Tibial nerve (tissue), 4 donors: ENCODE measurements at regions not wholly inside any gene's neighbourhood (a gene's known extent, or its start where the extent isn't known, plus 50 kb on each side); places are given as distances from the start of the nearest gene placed in this dataset.
"Not testable (repeated sequence)": the region's sequence is repeated elsewhere in the genome, so short reads cannot be mapped to it uniquely, and the experiment has no call there.

Experiments
- DNase-seq, 2 donors: peaks; one replicate each; pipeline ENCODE4 v3.0.0-alpha.2; 2019; ENCODE audit warnings: low spot score in 2 of 2
- H3K27ac ChIP-seq, 4 donors: fragments of 200-600 bp; sonication (generic) in 3 of 4; one replicate each; pipeline ENCODE4 v1.5.1; 2017 to 2019; ENCODE audit warnings: mild to moderate bottlenecking in 1 of 4
- H3K27me3 ChIP-seq, 2 donors: fragments of 200-600 bp; sonication (generic) in 1 of 2; one replicate each; pipeline versions ENCODE4 v1.5.1 to v1.6.0; 2017 to 2019
- H3K36me3 ChIP-seq, 3 donors: fragments of 200-600 bp; sonication (generic); one replicate each; pipeline ENCODE4 v1.5.1; 2018 to 2019
- H3K4me1 ChIP-seq, 4 donors: fragments of 200-600 bp; sonication (generic) in 3 of 4; one replicate each; pipeline ENCODE4 v1.5.1; 2017 to 2019
- H3K4me3 ChIP-seq, 4 donors: fragments of 200-600 bp; sonication (generic) in 3 of 4; one replicate each; pipeline ENCODE4 v1.5.1; 2017 to 2019; ENCODE audit warnings: mild to moderate bottlenecking in 1 of 4, moderate library complexity in 1 of 4
- H3K9me3 ChIP-seq, 4 donors: fragments of 200-600 bp; sonication (generic) in 3 of 4; one replicate each; pipeline ENCODE4 v1.5.1; 2017 to 2019
- EP300 ChIP-seq, 2 donors: sonication (generic); formaldehyde crosslinking; IDR thresholded peaks; one replicate each; pipeline ENCODE4 v1.6.1; 2017; ENCODE audit warnings: antibody characterized with exemption in 2 of 2, mild to moderate bottlenecking in 1 of 2
- POLR2A ChIP-seq, 2 donors: fragments of 450-650 bp; IDR thresholded peaks; one replicate each; pipeline ENCODE4 v1.6.1; 2017; ENCODE audit warnings: antibody characterized with exemption in 2 of 2, mild to moderate bottlenecking in 2 of 2, moderate library complexity in 2 of 2
- WGBS, 2 donors: methylation state at CpG; one replicate each; pipeline ENCODE4 v1.1.5; 2018; 5-methylcytosine and 5-hydroxymethylcytosine counted together
- TF ChIP-seq, protein P1 (sequence below), 5 experiments: fragments of 200-600 bp in 3 of 5; fragments of 450-650 bp in 2 of 5; sonication (generic) in 3 of 5; IDR thresholded peaks; one replicate each; pipeline ENCODE4 v1.5.1; 2016 to 2019; ENCODE audit warnings: antibody characterized with exemption in 5 of 5, mild to moderate bottlenecking in 3 of 5, moderate library complexity in 2 of 5

DNA sequence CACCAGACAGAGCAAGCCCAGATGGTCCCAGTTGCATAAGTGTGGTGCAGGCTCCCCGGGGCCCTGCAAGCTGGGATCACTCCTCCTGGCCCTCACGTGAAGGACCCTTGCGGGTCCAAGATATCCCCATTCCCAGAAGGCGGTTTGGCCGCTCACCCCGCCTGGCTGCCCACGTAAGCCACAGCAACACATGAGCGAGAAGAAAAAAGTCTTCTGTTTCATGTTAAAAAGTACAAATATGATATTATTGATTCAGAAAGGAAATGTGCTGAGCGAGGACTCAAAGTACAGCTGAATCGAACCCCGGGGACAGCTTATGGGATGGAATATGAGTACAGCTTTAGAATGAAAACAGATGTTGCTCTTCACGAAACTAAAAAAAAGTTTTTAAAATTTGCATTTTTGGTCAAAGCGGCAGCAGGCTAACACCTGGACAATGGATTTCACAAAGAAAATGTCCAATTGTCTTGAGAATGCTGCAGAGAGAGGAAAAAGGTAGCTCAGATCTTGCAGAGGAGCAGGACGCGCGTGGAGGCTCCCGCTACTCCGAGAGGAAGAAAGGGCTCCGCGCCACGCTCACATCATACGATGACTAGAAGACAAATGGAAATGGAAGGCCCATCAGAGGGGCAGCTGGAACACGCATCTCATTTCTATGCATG is 427.6 kb downstream of the IRX1 start:
- H3K4me1 ChIP-seq: peaks cover 0 to 50% (median 10%) of the 10 kb centered on the region in 4 donors
- H3K27me3 ChIP-seq: no peaks in the 10 kb centered on the region
- no peaks in the 10 kb centered on the region for H3K9me3 ChIP-seq
- 72 to 73% methylated on average over 23 of the region's 23 CpGs for WGBS, 2 donors
- no peak overlapping the region for H3K4me3 ChIP-seq
- peak overlapping the region in 1 of 4 donors; percentile 1 for H3K27ac ChIP-seq
- no peak for TF ChIP-seq EP300 (IDR thresholded peaks at IDR 0.05)
- TF ChIP-seq, protein P1, sequence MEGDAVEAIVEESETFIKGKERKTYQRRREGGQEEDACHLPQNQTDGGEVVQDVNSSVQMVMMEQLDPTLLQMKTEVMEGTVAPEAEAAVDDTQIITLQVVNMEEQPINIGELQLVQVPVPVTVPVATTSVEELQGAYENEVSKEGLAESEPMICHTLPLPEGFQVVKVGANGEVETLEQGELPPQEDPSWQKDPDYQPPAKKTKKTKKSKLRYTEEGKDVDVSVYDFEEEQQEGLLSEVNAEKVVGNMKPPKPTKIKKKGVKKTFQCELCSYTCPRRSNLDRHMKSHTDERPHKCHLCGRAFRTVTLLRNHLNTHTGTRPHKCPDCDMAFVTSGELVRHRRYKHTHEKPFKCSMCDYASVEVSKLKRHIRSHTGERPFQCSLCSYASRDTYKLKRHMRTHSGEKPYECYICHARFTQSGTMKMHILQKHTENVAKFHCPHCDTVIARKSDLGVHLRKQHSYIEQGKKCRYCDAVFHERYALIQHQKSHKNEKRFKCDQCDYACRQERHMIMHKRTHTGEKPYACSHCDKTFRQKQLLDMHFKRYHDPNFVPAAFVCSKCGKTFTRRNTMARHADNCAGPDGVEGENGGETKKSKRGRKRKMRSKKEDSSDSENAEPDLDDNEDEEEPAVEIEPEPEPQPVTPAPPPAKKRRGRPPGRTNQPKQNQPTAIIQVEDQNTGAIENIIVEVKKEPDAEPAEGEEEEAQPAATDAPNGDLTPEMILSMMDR (IDR thresholded peaks at IDR 0.05): no peak
- no peak for TF ChIP-seq POLR2A (IDR thresholded peaks at IDR 0.05)
- no peaks in the 10 kb centered on the region for H3K36me3 ChIP-seq
- peak in 1 of 2 donors; percentile 18 for DNase-seq

DNA sequence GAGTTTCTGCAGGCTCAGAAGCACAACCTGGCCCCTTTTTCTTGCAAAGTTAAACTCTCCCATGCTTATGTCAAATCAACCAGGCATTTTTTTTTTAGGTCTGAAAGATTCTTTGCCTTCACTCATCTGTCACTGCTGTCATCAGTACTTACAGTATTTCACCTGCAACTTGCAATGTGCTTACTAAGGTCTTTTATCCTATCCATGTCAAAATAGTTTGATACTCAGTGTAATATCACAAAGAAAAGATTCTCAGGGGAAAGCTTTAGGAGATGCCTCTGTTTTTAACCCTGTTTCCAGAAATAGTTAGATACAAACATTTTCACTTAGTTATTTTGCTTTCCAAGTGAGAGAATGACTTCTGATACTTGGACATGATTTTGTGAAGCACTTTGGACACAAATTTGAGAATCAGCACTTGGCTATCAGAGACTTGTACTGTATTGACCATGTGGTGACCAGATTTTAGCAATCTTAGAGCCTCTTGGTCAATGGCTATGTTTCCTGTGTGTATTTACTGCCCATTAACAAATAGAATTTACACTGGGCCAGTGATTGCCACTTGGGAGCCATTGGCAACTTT is 428.2 kb downstream of the IRX1 start:
- no peak for TF ChIP-seq EP300 (IDR thresholded peaks at IDR 0.05)
- Histone ChIP-seq H3K4me3 (no peak overlapping the region), H3K9me3 (no peaks in the 10 kb centered on the region), H3K27me3 (no peaks in the 10 kb centered on the region), H3K36me3 (no peaks in the 10 kb centered on the region), H3K4me1 (peaks cover 0 to 47% (median 10%) of the 10 kb centered on the region in 4 donors), H3K27ac (no peak overlapping the region)
- DNase-seq: no peak

DNA sequence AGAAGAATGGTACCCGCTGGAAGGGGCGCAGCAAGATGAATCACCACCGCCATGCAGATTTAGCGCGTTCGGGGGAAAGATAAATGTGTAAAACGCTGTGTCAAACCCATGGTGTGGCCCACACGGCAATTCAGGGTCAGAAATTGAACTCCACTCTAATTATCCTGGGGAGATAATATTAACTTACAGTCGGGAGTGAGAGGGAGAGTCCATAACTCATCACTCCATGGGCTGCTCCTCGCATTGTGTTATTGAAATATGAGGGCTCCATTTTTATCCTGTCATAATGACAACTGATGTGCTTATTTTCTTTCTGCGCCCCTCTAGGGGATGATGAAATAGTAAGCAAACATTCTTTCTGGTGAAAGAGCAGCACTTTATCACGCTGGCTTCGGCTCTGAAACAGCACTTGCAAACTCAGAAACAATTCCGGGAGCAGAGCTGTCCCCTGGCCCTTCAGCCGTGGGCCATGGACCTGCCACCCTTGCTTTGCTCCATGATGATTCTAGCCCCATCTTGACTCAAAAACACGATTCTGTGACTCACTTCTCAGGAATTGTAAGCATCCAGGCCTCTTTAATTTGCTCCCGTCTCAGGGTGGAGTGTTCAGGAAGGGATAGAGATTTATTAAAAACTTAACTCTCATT is 431.6 kb downstream of the IRX1 start:
- Histone ChIP-seq H3K27ac (peak overlapping the region in 1 of 4 donors; percentile 53), H3K4me3 (no peak overlapping the region), H3K4me1 (peaks cover 0 to 18% (median 2%) of the 10 kb centered on the region in 4 donors), H3K9me3 (peaks cover 0 to 5% (median 0%) of the 10 kb centered on the region in 4 donors), H3K36me3 (no peaks in the 10 kb centered on the region), H3K27me3 (no peaks in the 10 kb centered on the region)
- DNase-seq: no peak
- TF ChIP-seq, protein P1 (IDR thresholded peaks at IDR 0.05): no peak
- TF ChIP-seq POLR2A (IDR thresholded peaks at IDR 0.05): no peak
- no peak for TF ChIP-seq EP300 (IDR thresholded peaks at IDR 0.05)
- 69 to 76% methylated on average over 17 of the region's 17 CpGs for WGBS, 2 donors

DNA sequence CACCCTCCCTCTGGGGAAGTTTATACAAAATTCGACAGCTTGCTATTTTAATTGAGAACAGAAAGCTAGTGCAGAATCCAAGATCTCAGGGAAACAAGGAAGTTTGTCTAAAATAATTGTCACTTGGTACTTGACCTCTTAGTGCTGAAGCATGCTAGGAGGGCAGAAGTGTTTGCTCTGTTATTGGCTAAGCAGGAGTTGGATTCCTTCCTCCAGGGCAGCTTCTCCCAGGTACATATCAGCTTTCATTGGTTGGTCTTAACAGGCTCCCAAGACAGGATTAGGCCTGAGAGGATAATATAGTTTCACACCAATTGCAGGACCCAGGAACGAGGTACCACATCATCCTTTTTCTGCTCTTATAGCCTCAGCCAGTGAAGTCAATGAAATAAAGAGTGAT is 432.8 kb downstream of the IRX1 start:
- Histone ChIP-seq H3K27me3 (no peaks in the 10 kb centered on the region), H3K27ac (no peak overlapping the region), H3K4me1 (peaks cover 0 to 12% (median 2%) of the 10 kb centered on the region in 4 donors), H3K36me3 (no peaks in the 10 kb centered on the region), H3K4me3 (no peak overlapping the region), H3K9me3 (peaks cover 0 to 5% (median 0%) of the 10 kb centered on the region in 4 donors)
- WGBS, 2 donors: 57 to 60% methylated on average over 2 of the region's 2 CpGs
- DNase-seq: no peak
- TF ChIP-seq POLR2A (IDR thresholded peaks at IDR 0.05): no peak

DNA sequence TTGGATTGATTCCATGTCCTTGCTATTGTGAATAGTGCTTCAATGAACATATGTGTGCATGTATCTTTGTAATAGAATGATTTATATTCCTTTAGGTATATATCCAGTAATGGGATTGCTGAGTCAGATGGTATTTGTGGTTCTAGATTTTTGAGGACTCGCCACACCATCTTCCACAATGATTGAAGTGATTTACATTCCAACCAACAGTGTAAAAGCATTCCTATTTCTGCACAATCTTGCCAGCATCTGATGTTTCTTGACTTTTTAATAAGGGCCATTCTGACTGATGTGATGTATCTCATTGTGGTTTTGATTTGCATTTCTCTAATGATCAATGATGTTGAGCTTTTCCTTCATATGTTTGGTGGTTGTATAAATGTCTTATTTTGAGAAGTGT is 437.9 kb downstream of the IRX1 start:
- WGBS, 2 donors: 75 to 88% methylated on average over 1 of the region's 1 CpG
- H3K27me3 ChIP-seq, H3K27ac ChIP-seq, DNase-seq, H3K9me3 ChIP-seq, H3K4me3 ChIP-seq, H3K4me1 ChIP-seq, H3K36me3 ChIP-seq: not testable (repeated sequence)

DNA sequence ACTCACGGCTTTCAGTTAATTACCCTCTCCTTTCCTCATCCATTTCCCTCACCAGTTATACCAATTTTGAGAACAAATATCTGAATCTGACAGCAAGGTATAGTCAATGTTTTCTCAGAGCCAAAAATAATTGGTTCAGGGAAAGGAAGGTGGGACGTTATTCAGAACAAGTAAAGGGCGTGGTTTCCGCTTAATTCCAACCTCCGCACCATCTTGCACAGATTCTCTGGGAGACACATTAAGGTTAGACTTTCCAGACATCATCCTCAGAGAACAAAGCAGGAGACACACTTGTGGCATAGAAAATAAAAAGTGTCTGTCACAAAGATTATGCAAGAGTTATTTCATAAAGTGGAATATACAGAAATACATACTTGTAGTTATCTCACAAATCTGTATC is 441.2 kb downstream of the IRX1 start:
- TF ChIP-seq, protein P1 (IDR thresholded peaks at IDR 0.05): no peak
- no peak for TF ChIP-seq EP300 (IDR thresholded peaks at IDR 0.05)
- TF ChIP-seq POLR2A (IDR thresholded peaks at IDR 0.05): no peak
- no peak for DNase-seq
- Histone ChIP-seq H3K27ac (no peak overlapping the region), H3K9me3 (no peaks in the 10 kb centered on the region), H3K4me3 (no peak overlapping the region), H3K27me3 (no peaks in the 10 kb centered on the region), H3K36me3 (no peaks in the 10 kb centered on the region), H3K4me1 (no peaks in the 10 kb centered on the region)
- WGBS, 2 donors: 77 to 78% methylated on average over 5 of the region's 5 CpGs
